Pancreas (tissue), 10 donors: ENCODE measurements at regions not wholly inside any gene's neighbourhood (a gene's known extent, or its start where the extent isn't known, plus 50 kb on each side); places are given as distances from the start of the nearest gene placed in this dataset.
"Not testable (repeated sequence)": the region's sequence is repeated elsewhere in the genome, so short reads cannot be mapped to it uniquely, and the experiment has no call there.

Experiments used
- ATAC-seq, 4 donors: fragments of 200-7000 bp; cut with Tn5 transposase; one replicate each; pipeline versions ENCODE4 v1.8.0 to v1.9.1; 2020; ENCODE audit warnings: mild to moderate bottlenecking in 4 of 4, moderate library complexity in 4 of 4
- DNase-seq, 6 donors: peaks; one replicate each; pipeline ENCODE4 v3.0.0-alpha.2; 2020
- FAIRE-seq: peaks from 2 replicates; lab custom pipeline; 2012; peaks lifted over from hg19 to GRCh38; lab: Jason Lieb, UNC
- H3K27ac ChIP-seq, 4 donors: fragments of 200-600 bp; sonication (generic); 1 replicate in 3 of 4; 2 replicates in 1 of 4; pipeline versions ENCODE4 v1.5.0 to v1.8.0; 2020
- H3K27me3 ChIP-seq, 4 donors: fragments of 200-600 bp; one replicate each; pipeline ENCODE4 v1.8.0; 2021
- H3K36me3 ChIP-seq, 3 donors: fragments of 200-600 bp; sonication (generic) in 1 of 3; one replicate each; pipeline versions ENCODE4 v1.5.0 to v1.8.0; 2020 to 2021
- H3K4me1 ChIP-seq, 3 donors: fragments of 200-600 bp; one replicate each; pipeline ENCODE4 v1.8.0; 2021
- H3K4me3 ChIP-seq, 4 donors: fragments of 200-600 bp; sonication (generic) in 2 of 4; one replicate each; pipeline versions ENCODE4 v1.5.0 to v1.8.0; 2020 to 2021
- H3K9me3 ChIP-seq, 4 donors: fragments of 200-600 bp; one replicate each; pipeline ENCODE4 v1.8.0; 2021
- WGBS, 2 donors: extraction: QIAGEN DNeasy Blood & Tissue Kit; methylation state at CpG; one replicate each; pipeline ENCODE4 v1.1.7; 2013; 5-methylcytosine and 5-hydroxymethylcytosine counted together
- intact Hi-C, 3 donors: fragments of 100-400 bp; cut with DNase I; formaldehyde crosslinking; loops; one replicate each; pipeline versions ENCODE4 v1.11.1 to v1.14.2; 2022
- TF ChIP-seq, protein P1 (sequence below), 4 donors: fragments of 200-600 bp; sonication (generic) in 3 of 4; IDR thresholded peaks; one replicate each; pipeline versions ENCODE4 v1.5.0 to v1.8.0; 2021; ENCODE audit warnings: antibody characterized with exemption in 4 of 4
- donor health status: healthy with polysubstance abuse.
- donor health status: DM: no; HTN: no; CAD: no; lungs with moderate emphysema.
- donor health status: DM: no; HTN: no; CAD: no.
- donor health status: control.
- donor health status: control.
- donor health status: Bipolar disorder and iron deficiency.
- donor health status: DM: yes; HTN: yes; CAD: no.
- donor health status: DM: no; HTN: no; CAD: no.
- donor health status: DM: no; HTN: no; CAD: no.
- donor health status: DM: yes; HTN: yes; CAD: no.

GRCh38 chr3:192064959-192065358, 604.0 kb downstream of the PYDC2 start:
- ATAC-seq, result no peak
- no peak overlapping the region for H3K4me3 ChIP-seq
- 36 to 55% methylated on average over 1 of the region's 1 CpG for WGBS, 2 donors
- H3K9me3 ChIP-seq, result no peaks in the 10 kb centered on the region
- TF ChIP-seq, protein P1, sequence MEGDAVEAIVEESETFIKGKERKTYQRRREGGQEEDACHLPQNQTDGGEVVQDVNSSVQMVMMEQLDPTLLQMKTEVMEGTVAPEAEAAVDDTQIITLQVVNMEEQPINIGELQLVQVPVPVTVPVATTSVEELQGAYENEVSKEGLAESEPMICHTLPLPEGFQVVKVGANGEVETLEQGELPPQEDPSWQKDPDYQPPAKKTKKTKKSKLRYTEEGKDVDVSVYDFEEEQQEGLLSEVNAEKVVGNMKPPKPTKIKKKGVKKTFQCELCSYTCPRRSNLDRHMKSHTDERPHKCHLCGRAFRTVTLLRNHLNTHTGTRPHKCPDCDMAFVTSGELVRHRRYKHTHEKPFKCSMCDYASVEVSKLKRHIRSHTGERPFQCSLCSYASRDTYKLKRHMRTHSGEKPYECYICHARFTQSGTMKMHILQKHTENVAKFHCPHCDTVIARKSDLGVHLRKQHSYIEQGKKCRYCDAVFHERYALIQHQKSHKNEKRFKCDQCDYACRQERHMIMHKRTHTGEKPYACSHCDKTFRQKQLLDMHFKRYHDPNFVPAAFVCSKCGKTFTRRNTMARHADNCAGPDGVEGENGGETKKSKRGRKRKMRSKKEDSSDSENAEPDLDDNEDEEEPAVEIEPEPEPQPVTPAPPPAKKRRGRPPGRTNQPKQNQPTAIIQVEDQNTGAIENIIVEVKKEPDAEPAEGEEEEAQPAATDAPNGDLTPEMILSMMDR (IDR thresholded peaks at IDR 0.05), result no peak
- no peaks in the 10 kb centered on the region for H3K27me3 ChIP-seq
- DNase-seq, result no peak
- no peaks in the 10 kb centered on the region for H3K4me1 ChIP-seq
- no peaks in the 10 kb centered on the region for H3K36me3 ChIP-seq
- FAIRE-seq, result no peak
- intact Hi-C loops, result no loop called here
- H3K27ac ChIP-seq, result no peak overlapping the region

GRCh38 chr3:192066253-192066652, 605.3 kb downstream of the PYDC2 start:
- FAIRE-seq, H3K9me3 ChIP-seq, H3K27ac ChIP-seq, H3K4me1 ChIP-seq, intact Hi-C loops, H3K4me3 ChIP-seq, DNase-seq, ATAC-seq, H3K27me3 ChIP-seq, H3K36me3 ChIP-seq: not testable (repeated sequence)
- 78 to 87% methylated on average over 14 of the region's 14 CpGs for WGBS, 2 donors

GRCh38 chr3:192068464-192069254, 607.7 kb downstream of the PYDC2 start:
- Histone ChIP-seq H3K36me3 (no peaks in the 10 kb centered on the region), H3K4me3 (no peak overlapping the region), H3K9me3 (no peaks in the 10 kb centered on the region), H3K27ac (no peak overlapping the region), H3K27me3 (no peaks in the 10 kb centered on the region), H3K4me1 (no peaks in the 10 kb centered on the region)
- FAIRE-seq (no peak), DNase-seq (no peak), ATAC-seq (no peak)
- intact Hi-C loops, result no loop called here
- TF ChIP-seq, protein P1 (IDR thresholded peaks at IDR 0.05), result no peak
- 60 to 72% methylated on average over 3 of the region's 3 CpGs for WGBS, 2 donors

DNA sequence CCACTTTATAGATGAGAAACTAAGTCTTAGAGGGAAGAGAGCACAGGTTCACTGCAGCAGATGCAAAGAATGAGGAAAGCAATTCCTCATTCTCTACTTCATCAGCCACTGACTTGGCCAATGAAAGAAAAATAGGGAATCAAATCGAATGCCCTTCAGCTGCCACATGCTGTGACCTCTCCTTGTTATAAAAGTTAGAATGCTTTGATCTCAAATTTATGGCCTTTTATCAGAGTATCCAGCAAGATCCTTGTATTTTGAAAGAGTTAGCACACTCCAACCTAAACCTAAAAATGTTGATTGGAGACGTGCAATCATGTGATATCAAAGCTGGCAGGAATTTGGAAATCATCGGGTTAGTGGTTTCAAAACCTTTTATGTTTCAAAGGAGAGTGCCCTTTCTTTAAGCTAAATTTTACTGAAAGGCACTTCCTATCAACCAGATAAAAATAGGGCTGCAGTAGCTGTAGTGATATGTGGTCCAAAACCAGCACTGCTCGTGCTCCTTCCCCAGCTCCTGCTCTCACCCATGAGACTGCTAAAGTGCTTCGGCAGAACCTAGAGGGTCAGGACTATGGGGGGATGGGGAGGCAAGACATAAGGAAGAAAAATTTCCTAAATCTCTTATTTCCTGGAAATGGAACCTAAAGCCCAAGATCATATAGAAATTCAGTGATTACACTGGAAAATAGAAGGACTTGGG, 617.0 kb downstream of the PYDC2 start:
- H3K9me3 ChIP-seq, result no peaks in the 10 kb centered on the region
- H3K4me3 ChIP-seq, result no peak overlapping the region
- no peaks in the 10 kb centered on the region for H3K27me3 ChIP-seq
- H3K4me1 ChIP-seq, result no peaks in the 10 kb centered on the region
- DNase-seq (no peak), ATAC-seq (no peak), FAIRE-seq (no peak)
- intact Hi-C loops, result no loop called here
- 53 to 62% methylated on average over 5 of the region's 5 CpGs for WGBS, 2 donors
- TF ChIP-seq, protein P1 (IDR thresholded peaks at IDR 0.05), result no peak
- no peak overlapping the region for H3K27ac ChIP-seq
- no peaks in the 10 kb centered on the region for H3K36me3 ChIP-seq

DNA sequence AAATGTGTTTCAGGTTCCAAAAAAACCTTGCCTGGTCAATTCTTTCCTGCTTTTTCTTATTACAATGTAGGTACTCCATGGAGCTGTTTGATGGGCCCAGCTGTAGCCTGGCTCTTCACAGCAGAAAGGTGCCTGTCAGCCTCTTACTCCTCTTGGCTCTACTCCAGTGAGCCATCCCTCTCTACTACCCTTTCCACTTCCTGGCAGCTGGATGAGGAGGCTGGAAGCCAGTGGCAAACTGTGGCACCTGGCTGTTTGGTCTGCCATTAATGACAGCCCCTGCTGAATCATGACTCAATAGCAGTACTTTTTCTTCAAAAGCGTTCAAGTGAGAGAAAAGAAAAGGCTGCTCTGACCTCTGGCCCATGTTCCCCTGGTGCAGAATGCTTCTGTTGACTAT, 618.1 kb downstream of the PYDC2 start:
- Histone ChIP-seq H3K36me3 (no peaks in the 10 kb centered on the region), H3K4me1 (no peaks in the 10 kb centered on the region), H3K4me3 (no peak overlapping the region), H3K27ac (no peak overlapping the region), H3K27me3 (no peaks in the 10 kb centered on the region), H3K9me3 (no peaks in the 10 kb centered on the region)
- ATAC-seq (no peak), FAIRE-seq (no peak), DNase-seq (no peak)
- intact Hi-C loops, result no loop called here
- TF ChIP-seq, protein P1 (IDR thresholded peaks at IDR 0.05), result no peak
- 46 to 50% methylated on average over 1 of the region's 1 CpG for WGBS, 2 donors
